NCI-H1092 (cell line): ENCODE measurements at regions not wholly inside any gene's neighbourhood (a gene's known extent, or its start where the extent isn't known, plus 50 kb on each side); places are given as distances from the start of the nearest gene placed in this dataset.
A peak's percentile ranks its signal among the peaks of the same experiment; 100 is the strongest.
"Not testable (repeated sequence)": the region's sequence is repeated elsewhere in the genome, so short reads cannot be mapped to it uniquely, and the experiment has no call there.

Experiments used
- DNase-seq: peaks from one replicate; lab custom pipeline; 2025; lab: John Stamatoyannopoulos, UW

DNA sequence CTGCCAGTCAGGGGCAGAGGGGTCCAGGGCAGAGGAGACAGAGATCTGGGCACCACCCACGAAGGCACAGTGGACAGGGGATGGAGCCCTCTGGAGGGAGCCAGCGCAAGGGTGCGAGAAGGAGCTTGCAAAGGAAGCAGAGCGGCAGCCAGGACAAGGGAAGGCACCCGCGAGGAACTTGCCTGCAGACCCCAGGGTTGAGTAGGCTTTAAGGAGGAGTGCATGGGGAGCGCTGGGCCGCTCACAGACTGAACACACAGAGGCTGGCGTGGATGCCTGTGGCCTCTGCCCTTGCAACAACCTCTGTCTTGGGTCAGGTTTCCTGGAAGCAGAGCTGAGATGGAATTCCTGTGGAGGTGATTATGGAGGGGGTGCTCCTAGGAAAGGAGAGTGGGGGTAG is 374.4 kb downstream of the CNTNAP3B start:
- not testable (repeated sequence) for DNase-seq

DNA sequence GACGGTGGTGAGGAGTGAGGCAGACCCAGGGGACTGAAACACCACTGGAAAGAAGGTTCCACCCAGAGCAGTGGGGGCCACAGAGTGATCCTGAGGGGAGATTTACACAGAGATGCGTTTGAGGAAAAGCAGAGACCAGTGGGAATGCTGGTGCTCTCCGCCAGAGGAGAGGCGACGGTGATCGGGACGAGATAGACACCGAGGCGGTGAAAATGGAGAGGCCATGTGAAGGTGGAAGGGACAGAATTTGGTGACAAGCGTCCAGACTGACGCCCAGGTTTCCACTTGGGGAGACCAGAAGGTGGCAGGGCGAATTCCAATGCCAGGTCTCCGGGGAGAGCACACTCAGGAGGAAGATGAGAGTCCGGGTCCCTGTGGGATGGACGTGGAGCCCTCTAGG is 374.8 kb downstream of the CNTNAP3B start:
- not testable (repeated sequence) for DNase-seq

DNA sequence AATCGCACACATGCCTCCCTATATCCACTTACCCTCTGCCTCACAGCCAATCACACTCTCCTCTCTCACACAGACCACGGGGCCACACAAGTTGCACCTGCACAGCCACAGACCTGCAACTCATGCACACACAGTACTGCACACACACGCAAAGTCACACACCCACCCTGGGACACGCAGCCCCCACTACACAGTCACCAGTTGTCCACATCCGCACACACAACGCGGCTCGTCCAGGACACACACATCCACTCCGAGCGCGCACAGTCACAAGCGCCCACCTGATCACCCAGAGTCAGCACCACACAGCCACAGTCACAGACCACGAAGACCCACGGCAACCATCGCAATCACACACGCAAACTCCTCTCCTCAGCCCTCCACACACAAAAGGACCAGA is 387.3 kb downstream of the CNTNAP3B start:
- DNase-seq = not testable (repeated sequence)

DNA sequence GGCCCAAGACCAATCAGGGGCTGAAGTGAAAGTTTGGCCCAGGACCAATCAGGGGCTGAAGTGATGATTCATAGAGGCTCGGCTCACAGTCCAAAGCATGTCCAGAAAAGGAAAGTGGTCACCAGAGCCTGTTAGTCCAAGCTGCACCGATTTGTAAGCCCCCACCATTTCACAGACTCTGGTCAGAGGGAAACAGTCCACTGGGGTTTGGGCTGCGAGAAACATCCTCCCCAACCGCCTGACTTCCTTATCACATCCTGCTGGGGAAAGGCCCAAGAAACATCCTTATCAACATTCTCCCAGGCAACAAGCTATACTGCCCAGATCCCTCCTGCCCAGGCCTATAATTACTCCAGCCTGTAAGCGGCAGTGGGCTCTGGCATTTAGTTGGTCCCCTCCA is 388.1 kb downstream of the CNTNAP3B start:
- not testable (repeated sequence) for DNase-seq

DNA sequence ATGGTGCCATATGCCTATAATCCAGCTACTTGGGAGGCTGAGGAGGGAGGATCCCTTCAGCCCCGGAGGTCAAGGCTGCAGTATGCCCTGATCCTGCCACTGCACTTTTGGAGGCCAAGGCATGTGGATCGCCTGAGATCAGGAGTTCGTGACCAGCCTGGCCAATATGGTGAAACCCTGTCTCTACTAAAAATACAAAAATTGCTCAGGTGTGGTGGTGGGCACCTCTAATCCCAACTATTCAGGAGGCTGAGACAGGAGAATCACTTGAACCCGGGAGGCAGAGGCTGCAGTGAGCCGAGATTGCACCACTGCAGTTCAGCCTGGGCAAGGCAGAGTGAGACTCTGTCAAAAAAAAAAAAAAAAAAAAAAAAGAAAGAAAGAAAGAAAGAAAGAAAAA is 390.5 kb downstream of the CNTNAP3B start:
- not testable (repeated sequence) for DNase-seq

DNA sequence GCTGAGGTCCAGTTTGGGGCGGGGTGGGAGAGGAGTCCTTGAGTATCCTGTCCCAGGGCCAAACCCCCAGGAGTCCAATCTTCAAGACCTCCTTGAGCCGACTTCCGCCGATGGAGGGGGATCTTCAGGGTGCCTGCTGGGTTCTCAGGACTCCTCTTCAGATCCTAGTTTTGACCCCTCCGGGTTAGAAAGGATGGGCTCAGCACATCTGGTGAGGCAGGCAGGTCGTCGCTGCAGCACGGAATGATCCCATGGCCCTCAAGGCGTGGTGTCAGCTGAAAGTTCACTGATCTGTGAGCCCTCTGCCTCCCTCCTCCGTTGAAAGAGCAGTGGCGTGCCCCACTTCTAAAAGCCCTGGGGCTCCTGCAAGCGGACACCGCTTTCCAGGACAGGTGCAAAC is 430.0 kb downstream of the CNTNAP3B start:
- DNase-seq = not testable (repeated sequence)

DNA sequence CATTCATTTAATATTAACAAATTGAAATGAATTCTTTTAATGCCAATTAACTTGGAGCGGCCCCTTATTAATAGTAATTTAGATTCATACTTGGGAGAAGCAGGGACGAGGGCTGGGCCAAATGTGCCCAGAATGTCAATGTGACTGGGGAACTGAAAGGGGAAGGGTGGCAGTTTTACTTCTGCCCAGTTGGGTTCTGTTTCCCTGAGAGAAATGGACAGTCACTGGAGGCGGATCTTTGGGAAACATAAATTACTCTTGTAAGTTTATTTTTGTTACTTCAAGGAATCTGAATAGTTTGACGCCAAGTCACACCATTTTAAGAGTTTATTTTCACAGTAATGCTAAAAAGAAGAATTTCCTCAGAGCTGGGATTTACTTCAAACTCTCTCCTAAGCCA is 432.1 kb downstream of the CNTNAP3B start:
- DNase-seq = not testable (repeated sequence)

DNA sequence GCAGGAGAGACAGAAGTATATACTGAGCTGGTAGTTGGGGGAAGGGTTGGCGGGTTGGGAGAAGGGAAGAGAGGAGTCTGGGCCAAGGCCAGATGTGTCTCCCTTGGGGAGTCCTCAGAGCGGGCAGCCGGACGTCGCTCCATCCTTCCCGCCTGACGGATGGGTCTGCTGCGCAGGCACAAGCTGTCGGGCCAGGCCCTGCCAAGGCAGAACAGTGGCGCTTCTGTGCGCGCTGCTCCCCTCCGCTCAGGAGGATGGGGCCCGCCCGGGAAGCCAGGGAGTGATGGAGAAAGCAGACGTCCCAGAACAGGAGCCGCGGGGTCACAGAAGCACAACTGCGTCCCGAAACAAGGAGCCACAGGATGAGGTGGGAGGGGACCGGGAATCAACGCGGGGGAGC is 449.9 kb downstream of the CNTNAP3B start:
- DNase-seq = not testable (repeated sequence)

DNA sequence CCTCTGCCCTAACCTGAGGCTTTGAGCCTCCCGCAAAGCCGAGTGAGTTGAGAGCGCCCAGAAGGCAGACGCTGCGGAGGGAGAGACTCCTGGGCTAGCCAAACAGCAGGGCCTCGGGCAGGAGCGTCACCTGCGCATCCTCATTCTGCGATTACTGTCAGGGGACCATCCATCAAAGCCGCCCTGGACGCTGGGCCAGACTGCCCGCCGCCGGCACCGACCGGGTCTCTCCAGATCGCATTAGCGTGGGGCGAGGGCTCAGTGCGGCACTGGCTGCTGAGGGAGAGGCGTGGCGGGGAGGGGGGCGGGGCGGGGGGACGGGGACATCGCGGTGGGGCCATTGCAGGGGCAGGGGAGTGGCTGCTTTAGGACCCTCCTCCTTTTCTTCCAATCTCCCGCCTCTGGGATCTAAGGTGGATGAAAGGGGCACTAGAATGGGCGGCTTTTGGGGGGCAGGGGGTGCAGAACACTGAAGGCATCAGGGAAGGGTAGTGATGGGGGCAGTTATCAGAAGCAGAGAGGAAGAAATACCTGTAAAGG is 465.7 kb downstream of the CNTNAP3B start:
- DNase-seq = not testable (repeated sequence)

DNA sequence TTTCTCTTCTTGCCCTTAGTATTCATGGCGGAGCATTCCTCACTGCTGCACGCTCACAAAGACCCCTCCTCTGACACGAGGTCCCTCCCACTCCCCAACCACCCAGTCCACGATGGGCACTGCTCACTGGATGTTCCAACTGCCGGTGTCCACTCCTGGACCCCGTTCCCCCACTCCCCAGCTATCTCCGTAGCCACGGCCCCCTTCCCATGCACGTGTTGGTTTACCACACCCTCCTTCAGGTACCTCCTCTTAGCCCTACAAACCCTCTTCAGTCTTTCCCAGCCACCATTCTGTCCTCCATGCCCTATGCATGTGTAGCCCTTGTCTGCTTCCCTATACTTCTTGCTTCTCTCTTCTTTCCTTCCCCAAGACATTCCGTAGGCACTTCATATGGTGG is 469.6 kb upstream of the ZNG1F start:
- DNase-seq = not testable (repeated sequence)

DNA sequence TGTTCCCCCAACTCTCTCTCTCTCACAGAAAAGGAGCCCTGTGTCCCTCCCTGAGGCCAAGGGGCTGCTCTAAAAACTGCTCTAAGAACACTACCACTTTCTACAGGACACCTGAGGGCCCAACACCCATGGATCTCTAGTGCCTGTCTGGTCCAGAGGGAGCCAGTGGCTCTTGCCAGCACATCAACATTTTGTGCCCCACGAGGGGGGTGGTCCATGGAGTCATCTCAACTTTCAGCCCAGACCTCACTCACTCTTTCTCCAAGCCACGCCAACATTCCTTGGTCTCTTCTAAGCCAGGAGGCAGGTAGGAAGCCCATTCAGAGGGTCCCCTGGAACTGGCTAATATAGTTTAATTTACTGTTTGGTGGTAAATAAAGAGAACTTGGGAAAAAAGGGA is 469.0 kb upstream of the ZNG1F start:
- DNase-seq = not testable (repeated sequence)

DNA sequence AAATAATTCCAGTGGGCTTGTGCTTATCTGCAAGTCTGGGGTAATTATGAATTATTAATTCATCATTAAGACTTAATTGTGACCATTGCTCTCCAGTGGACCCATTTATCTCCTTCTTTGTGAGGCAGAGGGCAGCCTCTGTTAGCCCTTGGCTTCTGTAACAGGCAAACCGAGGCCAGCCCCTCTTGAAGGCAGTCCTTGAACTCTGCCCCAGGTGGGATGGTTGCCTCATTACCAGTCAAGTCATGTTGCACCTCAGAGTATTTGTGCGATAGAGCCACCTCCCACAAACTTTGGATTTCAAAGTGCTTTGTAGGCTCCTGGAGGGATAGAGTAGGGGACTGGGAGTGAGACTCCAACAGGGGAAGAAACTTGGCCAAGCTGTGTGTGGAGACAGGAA is 468.0 kb upstream of the ZNG1F start:
- not testable (repeated sequence) for DNase-seq

DNA sequence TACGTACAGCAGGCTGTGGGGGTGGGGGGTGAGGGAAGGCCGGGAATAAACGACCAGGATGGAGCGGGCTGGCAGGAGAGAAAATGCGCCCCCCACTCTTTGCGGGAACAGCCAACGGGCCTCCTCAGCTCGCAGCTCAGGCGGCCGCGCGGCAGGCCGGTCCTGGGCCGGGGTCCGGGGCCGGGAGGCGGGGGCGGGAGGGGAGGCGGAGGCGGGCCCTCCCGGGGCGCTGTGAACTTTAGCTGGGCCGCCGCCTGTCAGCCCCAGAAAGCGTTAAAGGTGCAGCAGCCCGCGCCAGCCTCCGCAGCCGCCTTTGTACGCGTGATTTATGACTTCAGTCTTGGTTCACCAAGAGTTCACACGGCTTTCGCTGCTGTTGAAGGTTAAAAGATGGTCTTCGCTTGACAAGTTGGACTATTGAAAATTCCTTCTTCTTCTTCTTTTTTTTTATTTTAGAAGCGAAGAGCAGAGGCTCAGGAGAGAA is 466.0 kb upstream of the ZNG1F start:
- DNase-seq = not testable (repeated sequence)

DNA sequence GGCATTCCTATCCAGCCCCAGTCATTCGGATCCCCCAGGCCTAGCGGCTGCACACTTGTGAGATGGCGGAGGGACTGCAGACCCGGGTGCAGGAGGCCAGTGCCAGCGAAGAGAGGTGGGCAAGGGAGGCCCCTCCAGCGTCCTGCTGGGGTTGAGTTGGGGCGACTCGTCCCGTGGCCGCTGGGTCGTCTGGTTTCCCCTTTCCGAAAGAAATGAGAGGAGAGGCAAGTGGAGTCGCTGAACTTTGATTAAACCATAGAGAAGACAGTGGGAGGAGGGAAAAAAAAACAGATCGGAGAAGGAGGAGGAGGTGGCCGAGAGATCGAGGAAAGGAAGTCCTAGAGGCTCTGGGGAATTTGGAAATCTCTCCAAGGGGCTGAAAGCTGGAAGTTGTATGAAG is 465.2 kb upstream of the ZNG1F start:
- DNase-seq = not testable (repeated sequence)

DNA sequence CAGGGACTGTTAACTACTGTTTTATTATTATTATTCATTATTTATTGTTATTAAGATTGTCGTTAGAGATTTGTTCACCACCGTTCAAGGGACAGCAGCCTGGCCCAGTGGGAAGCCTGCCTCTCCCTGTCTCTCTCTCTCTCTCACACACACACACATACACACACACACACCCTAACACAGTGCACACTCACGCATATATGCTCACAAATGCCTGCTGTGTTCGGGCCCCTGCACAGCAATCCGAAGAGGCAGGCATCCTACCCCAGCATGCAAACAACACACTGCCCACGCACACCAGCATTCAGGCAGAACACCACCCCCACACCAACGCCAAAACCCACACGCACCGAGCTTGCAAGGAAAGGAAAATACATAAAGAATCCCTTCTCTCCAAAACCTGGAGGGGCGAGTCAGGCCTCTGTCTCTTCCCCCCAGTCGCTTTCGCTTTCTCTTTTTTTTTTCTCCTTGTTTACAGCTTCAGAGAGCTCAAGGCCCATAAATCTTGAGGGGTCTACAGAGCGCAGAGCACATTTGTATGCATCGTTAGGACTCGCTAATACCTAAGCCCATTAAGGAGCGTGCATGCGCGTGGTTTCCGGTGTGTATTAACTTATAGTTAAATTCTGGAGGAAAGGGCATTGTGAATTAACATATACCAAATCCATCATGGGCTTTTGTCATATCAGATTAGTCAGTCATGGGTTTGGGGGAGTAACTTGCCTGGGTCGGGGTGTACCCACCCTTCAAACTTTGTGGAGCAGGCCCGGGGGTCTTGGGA is 464.6 kb upstream of the ZNG1F start:
- not testable (repeated sequence) for DNase-seq

DNA sequence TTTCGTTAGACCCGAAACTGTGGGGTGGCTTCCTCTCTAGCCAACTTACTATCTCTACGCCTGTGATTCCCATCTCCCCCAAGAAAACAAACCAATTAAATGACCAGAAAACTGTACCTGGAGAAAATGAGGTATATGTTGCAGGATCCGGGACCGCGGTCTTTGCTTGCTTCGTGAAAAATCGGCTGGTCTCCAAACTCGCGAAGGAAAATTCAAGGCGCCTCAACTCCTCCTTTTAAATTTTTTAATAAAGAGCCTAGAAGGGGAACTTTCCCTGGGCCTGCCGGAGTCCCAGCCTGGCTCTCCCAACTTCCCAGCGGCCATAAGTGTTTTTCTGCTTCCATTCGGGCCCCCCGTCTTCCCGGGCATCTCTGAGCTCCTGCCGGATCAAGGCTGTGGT is 463.7 kb upstream of the ZNG1F start:
- DNase-seq = not testable (repeated sequence)

DNA sequence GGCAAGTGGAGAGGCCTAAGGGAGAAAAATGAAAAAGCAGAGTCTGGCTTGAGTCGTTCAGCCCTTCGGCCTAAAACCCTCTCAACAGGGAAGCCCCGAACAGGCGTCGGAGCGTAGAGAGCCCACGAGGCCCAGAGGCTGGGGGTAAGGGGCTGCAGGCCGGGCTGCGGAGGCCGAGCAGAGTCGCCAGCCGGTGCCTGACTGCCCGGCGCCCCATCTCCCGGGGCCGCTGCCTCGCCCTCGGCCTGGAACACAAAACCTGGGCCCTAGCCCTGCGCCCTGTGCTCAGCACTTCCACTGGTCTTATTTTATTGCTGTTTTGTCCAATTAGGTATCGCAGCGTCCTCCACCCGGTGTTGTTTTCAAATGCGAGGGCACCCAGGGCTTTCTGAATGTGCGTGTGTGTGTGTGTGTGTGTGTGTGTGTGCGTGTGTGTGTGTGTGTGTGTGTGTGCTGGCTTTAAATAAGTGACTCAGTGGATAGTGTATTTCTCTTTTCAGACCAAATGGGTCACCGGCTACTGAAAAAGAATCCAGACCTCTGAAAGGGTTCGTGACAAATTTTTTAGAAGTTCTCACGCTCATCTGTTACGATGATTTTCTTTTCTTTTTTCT is 463.1 kb upstream of the ZNG1F start:
- not testable (repeated sequence) for DNase-seq

DNA sequence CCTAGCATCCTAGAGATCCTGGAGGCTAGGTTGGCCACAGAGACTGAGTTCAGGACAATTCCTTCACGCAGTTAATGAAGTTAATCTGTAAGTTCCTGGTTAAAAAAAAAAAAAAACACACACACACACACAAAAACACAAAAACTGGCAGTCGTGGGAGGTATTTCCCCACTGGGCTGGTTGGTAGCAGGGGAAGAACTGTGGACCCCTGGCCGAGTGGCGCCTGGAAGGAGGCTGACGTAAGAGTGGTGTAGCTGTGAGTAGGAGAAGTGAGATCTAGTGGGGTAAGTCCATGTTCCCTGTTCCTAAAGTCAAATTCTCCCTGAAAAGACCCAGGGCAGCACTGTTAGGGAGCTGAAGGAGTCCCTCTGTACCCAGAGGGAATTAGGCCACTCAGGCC is 461.0 kb upstream of the ZNG1F start:
- DNase-seq = not testable (repeated sequence)

DNA sequence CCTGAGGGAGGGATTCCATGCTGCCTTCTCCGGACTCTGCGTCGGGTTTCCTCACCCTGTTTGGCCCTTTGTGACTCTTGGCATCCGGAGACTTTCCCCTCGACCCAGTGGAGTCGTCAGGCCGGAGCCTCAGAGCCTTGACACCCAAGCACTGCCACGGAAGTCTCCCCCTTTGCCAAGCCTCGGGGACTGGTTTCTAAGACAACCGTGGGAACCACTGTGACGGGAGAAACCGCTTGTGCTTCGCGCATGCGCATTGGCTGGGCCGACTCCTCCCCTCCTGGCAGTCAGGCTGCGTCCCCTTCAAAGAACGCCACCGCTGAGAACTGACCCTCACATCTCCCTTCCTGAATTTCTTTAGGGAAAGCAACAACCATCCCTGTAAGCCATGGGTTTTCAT is 459.4 kb upstream of the ZNG1F start:
- peak; percentile 31 for DNase-seq

DNA sequence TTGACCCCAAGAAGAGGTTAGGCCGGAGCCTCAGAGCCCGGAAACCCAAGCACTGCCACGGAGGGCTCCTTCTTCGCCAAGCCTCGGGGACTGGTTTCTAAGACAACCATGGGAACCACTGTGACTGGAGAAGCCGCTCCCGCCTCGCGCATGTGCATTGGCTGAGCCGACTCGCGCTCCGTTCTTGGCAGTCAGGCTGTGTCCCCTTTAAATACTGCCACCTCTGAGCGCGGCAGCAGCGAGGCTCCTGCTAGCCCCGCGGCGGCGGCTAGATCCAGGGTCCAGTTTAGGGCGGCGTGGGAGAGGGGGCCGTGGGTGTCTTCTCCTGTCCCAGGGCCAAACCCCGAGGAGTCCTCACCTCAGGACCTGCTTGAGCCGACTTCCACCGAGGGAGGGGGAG is 457.1 kb upstream of the ZNG1F start:
- not testable (repeated sequence) for DNase-seq

DNA sequence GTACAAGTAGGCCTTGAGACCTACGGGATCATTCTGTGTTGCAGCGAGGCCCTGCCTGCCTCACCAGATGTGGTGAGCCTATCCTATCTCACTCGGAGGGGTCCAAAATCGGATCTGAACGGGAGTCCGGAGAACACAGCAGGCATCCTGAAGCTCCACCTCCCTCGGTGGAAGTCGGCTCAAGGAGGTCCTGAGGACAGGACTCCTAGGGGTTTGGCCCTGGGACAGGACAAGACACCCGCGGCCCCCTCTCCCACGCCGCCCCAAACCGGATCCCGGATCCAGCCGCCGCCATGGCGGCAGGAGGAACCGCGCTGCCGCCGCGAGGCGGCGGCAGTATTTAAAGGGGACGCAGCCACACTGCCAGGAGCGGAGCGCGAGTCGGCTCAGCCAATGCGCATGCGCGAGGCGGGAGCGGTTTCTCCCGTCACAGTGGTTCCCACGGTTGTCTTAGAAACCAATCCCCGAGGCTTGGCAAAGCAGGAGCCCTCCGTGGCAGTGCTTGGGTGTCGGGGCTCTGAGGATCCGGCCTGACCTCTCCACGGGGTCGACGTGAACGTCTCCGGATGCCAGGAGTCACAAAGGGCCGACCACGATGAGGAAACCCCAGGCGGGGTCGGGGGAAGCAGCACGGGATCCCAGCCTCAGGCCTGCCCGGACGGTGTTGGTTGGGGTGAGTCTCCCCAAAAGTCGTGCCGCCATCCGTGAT is 454.6 kb upstream of the ZNG1F start:
- DNase-seq = peak; percentile 79

DNA sequence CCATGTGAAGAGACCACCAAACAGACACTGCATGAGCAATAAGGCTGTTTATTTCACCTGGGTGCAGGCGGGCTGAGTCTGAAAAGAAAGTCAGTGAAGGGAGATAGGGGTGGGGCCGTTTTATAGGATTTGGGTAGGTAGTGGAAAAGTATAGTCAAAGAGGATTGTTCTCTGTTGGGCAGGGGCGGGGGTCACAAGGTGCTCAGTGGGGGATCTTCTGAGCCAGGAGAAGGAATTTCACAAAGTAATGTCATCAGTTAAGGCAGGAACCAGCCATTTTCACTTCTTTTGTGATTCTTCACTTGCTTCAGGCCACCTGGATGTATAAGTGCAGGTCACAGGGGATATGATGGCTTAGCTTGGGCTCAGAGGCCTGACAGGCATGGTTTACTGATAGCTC is 444.6 kb upstream of the ZNG1F start:
- DNase-seq = not testable (repeated sequence)
